ENCODE measurements at regions not wholly inside any gene's neighbourhood (a gene's known extent, or its start where the extent isn't known, plus 50 kb on each side); places are given as distances from the start of the nearest gene placed in this dataset.

DNA sequence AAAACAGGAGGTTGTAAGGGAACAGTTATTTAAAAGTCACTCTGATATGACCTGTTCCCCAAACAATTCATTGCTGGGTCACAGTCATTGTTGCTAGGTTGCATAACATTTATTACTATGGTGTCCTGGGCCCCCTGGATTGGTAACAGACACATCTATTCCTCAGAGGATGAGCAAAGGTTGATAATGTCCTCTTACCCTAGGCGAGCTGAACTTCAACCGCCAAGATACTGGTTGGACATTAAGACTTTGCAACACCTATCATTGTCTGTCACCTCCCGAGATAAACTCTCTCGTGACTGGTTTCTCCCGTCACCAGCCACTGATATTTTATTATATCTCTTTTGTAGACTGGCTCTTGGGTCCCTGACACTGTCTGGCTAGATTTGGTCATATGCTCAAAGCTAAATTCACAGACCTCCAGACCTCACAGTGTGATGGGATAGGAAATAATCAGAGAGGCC is 361.3 kb downstream of the ZNF521 start:
- peaks cover 0 to 3% (median 0%) of the 10 kb centered on the region in 7 donors for H3K9me3 Mint-ChIP-seq
- ATAC-seq (ENCODE audit: low read depth in 2 of 2) (no peak), DNase-seq (no peak)
- H3K36me3 Mint-ChIP-seq = no peaks in the 10 kb centered on the region
- peaks cover 5 to 26% (median 9%) of the 10 kb centered on the region in 3 donors for H3K27me3 Mint-ChIP-seq
- peak overlapping the region in 2 of 6 donors; percentile 32 to 66 for H3K27ac Mint-ChIP-seq
- H3K4me1 Mint-ChIP-seq = peaks cover 4 to 21% (median 11%) of the 10 kb centered on the region in 3 donors
- peak overlapping the region in 1 of 8 donors; percentile 25 for H3K4me3 Mint-ChIP-seq

DNA sequence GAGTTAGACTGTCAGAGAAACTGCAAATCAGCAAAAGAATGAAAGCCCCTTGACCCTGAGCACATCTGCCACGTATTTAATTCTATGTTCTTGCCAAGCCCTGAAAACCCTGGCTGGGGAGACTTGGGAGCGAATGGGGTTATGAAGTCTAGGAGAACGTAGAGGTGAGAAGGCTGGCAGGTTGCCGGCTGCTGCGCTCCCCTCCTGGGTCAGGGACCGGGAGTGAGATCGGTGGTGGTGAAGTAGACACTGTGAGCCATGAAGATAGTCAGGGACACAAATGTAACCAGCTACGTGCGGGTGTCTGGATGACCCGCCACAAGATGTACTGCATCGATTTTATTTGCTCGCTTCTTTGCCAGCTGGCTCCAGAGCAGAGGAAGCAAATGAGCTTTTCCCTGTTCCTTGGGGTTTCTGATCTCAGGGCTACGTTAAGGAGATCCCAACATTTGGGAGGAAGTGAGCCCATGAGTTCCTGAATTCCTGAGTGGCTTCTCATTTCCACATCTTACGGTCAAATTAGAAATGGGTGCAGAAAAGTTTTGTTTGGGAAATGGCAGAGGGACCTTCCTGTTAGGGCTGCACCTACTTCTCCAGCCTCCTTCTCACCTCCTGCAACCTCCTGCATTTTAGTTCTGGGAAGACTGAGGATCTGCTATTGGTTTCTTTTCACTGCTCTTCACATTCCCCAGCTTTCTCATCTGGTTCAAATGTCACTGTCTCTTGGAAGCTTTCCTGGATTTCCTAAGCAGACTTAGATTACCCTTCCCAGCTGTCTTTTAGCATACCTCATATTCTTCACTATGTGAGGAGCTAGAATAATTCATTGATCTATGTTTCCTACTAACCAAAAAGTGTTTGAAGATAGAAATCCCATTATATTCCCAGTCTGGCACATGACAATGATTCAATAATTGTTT is 360.6 kb downstream of the ZNF521 start:
- H3K27me3 Mint-ChIP-seq = peaks cover 4 to 20% (median 5%) of the 10 kb centered on the region in 3 donors

DNA sequence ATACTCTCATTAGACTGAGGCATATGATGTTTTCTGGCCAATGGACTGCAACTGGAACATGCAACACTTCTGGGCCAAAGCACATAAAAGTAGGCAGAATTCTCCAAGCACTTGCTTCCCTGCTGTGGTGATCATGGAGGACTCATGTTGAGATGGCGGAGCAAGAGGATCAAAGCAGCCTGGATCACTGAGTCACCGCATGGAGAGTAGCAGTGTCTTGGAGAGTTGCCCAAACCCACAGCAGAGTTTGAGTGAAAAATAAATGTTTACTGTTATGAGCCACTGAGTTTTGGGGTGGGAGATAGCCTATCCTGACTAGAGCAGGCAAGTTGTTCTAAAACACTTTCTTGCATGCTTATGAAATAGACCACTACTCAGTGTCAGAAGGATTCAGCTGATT is 359.5 kb downstream of the ZNF521 start:
- H3K36me3 Mint-ChIP-seq = no peaks in the 10 kb centered on the region
- H3K4me1 Mint-ChIP-seq = peaks cover 4 to 21% (median 11%) of the 10 kb centered on the region in 3 donors
- H3K27me3 Mint-ChIP-seq = peaks cover 4 to 30% (median 5%) of the 10 kb centered on the region in 3 donors
- no peak for DNase-seq
- H3K27ac Mint-ChIP-seq = peak overlapping the region in 1 of 6 donors; percentile 51
- no peak overlapping the region for H3K4me3 Mint-ChIP-seq
- ATAC-seq (ENCODE audit: low read depth in 2 of 2) = no peak
- peaks cover 0 to 4% (median 0%) of the 10 kb centered on the region in 7 donors for H3K9me3 Mint-ChIP-seq

More for the DNA sequence above, 360.6 kb downstream of the ZNF521 start:
- peaks cover 0 to 3% (median 0%) of the 10 kb centered on the region in 7 donors for H3K9me3 Mint-ChIP-seq
- DNase-seq (no peak), ATAC-seq (ENCODE audit: low read depth in 2 of 2) (no peak)
- peaks cover 4 to 21% (median 11%) of the 10 kb centered on the region in 3 donors for H3K4me1 Mint-ChIP-seq
- no peaks in the 10 kb centered on the region for H3K36me3 Mint-ChIP-seq
- peak overlapping the region in 4 of 6 donors; percentile 21 to 66 (median 36) for H3K27ac Mint-ChIP-seq
- no peak overlapping the region for H3K4me3 Mint-ChIP-seq

DNA sequence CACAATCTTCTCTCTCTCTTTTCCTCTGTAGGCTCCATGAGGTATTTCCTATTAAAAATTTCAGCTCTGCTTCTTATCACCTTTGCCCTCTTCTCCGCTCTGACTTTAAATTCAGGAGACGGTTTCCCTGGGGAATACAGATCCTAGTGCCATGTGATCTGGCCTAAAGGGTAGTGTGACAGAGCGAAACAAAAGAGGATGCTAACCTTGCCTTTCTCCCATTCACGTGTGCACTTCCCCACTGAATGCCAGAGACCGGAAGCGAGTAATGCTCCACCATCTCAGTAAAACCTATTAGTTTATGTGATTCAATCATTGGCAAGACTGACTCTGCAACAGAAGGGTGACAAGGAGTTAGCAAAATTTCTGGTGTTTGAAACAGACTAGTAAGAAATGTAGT is 358.3 kb downstream of the ZNF521 start:
- DNase-seq = no peak
- no peak overlapping the region for H3K4me3 Mint-ChIP-seq
- no peaks in the 10 kb centered on the region for H3K36me3 Mint-ChIP-seq
- H3K27me3 Mint-ChIP-seq = peaks cover 4 to 28% (median 5%) of the 10 kb centered on the region in 3 donors
- peaks cover 4 to 18% (median 11%) of the 10 kb centered on the region in 3 donors for H3K4me1 Mint-ChIP-seq
- no peak overlapping the region for H3K27ac Mint-ChIP-seq
- H3K9me3 Mint-ChIP-seq = peaks cover 0 to 4% (median under 1%) of the 10 kb centered on the region in 7 donors
- no peak for ATAC-seq (ENCODE audit: low read depth in 2 of 2)

DNA sequence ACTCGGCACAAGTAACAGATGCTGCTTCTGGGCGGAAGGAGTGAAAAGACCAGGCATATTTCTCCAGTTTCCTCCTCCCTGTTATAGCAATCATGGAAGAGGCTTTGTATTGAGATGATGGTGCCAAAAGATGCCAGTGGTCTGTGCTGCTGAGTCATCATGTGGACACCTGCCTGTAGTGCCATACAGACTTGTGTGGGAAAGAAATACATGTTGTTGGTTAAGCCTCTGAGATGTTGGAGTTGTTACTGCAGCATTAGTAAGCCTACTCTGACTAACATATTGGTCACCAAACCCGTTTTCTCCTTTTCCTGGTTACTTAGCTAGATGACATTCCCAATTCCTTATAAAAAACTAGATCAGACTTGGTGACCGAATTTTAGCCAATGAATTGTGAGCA is 356.9 kb downstream of the ZNF521 start:
- peaks cover 1 to 7% (median 1%) of the 10 kb centered on the region in 3 donors for H3K4me1 Mint-ChIP-seq
- DNase-seq = no peak
- H3K36me3 Mint-ChIP-seq = peaks cover 6 to 11% of the 10 kb centered on the region in 2 donors
- H3K27me3 Mint-ChIP-seq = peaks cover 4 to 28% (median 5%) of the 10 kb centered on the region in 3 donors
- H3K27ac Mint-ChIP-seq = no peak overlapping the region
- no peak overlapping the region for H3K4me3 Mint-ChIP-seq
- peaks cover 4 to 16% (median 15%) of the 10 kb centered on the region in 7 donors for H3K9me3 Mint-ChIP-seq
- ATAC-seq (ENCODE audit: low read depth in 2 of 2) = no peak

DNA sequence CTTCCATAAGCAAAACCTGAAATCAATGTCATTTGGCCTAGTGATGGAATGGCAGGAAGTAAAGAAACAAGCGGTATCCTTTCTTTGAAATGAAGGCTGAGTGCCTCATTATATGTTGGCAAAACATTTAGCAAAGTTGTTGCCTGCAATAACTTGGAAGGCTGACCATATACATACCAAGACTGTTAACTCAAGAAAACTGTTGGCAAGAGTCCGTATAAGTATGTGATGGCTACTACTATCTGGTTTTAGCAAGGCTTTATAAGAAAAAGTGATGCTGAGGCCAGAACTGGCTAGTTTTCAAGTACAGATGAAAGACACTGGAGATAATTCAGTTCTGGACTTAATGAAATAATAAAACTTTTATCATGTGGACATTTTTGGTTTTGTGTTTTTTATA is 356.2 kb downstream of the ZNF521 start:
- Mint-ChIP-seq H3K27ac (no peak overlapping the region), H3K4me1 (peaks cover 0 to under 1% (median 0%) of the 10 kb centered on the region in 3 donors), H3K36me3 (peaks cover 8 to 11% of the 10 kb centered on the region in 2 donors), H3K4me3 (no peak overlapping the region), H3K9me3 (peaks cover 6 to 19% (median 18%) of the 10 kb centered on the region in 7 donors), H3K27me3 (peaks cover 4 to 28% (median 5%) of the 10 kb centered on the region in 3 donors)
- ATAC-seq (ENCODE audit: low read depth in 2 of 2) = no peak
- DNase-seq = no peak

DNA sequence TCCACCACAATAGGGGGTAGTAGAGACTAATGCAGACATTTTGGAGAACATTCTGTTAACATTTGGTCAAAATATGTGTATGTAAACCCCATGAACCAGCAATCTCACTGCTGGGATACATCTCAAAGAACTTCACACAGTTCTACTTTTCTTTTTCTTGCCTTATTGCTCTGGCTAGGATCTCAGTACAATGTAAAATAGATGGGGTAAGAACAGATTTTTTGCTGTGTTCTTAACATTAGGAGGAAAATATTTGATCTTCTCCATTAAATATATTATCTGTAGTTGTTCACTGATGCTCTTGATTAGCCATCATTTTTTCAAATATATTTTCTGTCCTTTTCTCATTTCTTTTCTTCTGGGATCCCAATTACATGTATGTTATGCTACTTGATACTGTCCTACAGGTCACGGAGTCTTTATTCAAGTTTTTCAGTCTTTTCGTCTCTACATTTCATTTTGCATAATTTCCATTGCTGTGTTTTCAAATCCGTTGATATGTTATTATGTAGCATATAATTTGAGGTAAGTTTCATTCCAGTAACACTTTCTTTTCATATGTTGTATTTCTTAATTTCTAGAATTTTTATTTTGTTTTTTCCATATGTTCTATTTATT is 352.2 kb downstream of the ZNF521 start:
- peaks cover 8 to 11% of the 10 kb centered on the region in 2 donors for H3K36me3 Mint-ChIP-seq
- peaks cover 6 to 20% (median 18%) of the 10 kb centered on the region in 7 donors for H3K9me3 Mint-ChIP-seq
- peaks cover 0 to 15% (median 6%) of the 10 kb centered on the region in 3 donors for H3K4me1 Mint-ChIP-seq
- H3K27me3 Mint-ChIP-seq = peaks cover 5 to 14% (median 8%) of the 10 kb centered on the region in 3 donors
- ATAC-seq (ENCODE audit: low read depth in 2 of 2) (no peak), DNase-seq (no peak)
- no peak overlapping the region for H3K4me3 Mint-ChIP-seq
- no peak overlapping the region for H3K27ac Mint-ChIP-seq

DNA sequence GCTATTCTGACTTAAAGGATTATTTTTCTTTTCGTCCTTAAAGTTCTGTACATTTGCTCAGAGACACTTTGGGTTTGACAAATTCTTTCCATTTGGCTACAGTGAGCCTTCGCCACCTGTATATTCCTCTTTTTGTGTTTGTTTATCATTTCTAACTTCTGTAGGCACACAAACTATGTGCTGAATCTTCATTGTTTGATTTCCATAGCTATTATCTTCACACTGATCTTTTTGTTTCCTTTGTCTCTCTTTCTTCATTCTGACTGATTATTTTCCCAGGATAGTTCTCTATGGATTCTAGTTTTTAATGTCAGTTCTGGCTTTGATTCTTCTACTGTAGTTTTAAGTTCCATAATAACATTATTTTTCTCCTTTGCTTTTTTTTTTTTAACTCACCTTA is 350.2 kb downstream of the ZNF521 start:
- Mint-ChIP-seq H3K4me3 (no peak overlapping the region), H3K9me3 (peaks cover 6 to 20% (median 18%) of the 10 kb centered on the region in 7 donors), H3K36me3 (peaks cover 8 to 11% of the 10 kb centered on the region in 2 donors), H3K27me3 (peaks cover 5 to 10% (median 8%) of the 10 kb centered on the region in 3 donors), H3K27ac (no peak overlapping the region), H3K4me1 (peaks cover 0 to 15% (median 6%) of the 10 kb centered on the region in 3 donors)
- ATAC-seq (ENCODE audit: low read depth in 2 of 2) = no peak
- DNase-seq = no peak

DNA sequence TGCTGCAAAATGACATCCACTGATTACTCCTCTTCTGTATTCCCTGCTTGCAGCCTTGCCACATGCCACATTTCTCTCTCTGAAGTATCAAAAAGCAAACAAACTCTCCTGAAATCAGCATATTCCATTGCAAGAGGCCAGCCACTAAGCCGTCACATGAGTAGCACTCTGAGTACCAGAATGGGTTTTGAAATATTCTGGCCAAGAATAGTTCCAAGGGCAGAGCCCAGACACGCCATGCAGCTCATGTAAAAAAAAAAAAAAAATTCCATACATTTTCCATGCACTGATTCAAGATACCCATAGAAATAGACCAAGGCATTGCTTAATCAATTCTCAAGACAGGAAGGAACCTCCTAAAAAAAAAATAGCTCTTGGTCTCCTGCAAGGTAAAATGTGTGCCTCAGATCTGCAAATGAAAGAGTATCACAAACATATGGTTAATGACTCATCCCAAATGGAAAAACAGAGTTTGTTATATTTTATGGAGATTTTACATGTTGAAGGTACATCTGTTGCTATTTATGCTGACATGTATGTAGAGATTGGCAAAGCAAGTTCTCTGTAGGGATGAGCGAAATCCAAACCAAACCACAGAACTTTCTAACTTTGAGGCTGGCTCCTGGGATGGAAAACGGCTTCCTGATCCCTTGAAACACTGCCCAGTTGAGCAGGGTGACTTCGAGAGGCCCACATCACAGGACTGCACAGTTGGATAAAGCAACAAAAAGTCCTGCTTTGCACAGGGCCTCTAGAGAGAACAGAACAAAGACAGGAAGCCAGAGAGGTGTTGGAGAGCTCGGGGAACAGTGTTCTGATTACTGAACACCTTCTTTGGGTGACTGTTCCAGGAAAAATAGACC is 346.2 kb downstream of the ZNF521 start:
- Mint-ChIP-seq H3K36me3 (peaks cover 5 to 9% of the 10 kb centered on the region in 2 donors), H3K4me1 (peaks cover 0 to 15% (median 6%) of the 10 kb centered on the region in 3 donors), H3K27me3 (peaks cover 0 to 14% (median 5%) of the 10 kb centered on the region in 3 donors), H3K27ac (no peak overlapping the region), H3K9me3 (peaks cover 0 to 16% (median 4%) of the 10 kb centered on the region in 7 donors), H3K4me3 (no peak overlapping the region)
- ATAC-seq (ENCODE audit: low read depth in 2 of 2) = no peak
- DNase-seq = no peak

DNA sequence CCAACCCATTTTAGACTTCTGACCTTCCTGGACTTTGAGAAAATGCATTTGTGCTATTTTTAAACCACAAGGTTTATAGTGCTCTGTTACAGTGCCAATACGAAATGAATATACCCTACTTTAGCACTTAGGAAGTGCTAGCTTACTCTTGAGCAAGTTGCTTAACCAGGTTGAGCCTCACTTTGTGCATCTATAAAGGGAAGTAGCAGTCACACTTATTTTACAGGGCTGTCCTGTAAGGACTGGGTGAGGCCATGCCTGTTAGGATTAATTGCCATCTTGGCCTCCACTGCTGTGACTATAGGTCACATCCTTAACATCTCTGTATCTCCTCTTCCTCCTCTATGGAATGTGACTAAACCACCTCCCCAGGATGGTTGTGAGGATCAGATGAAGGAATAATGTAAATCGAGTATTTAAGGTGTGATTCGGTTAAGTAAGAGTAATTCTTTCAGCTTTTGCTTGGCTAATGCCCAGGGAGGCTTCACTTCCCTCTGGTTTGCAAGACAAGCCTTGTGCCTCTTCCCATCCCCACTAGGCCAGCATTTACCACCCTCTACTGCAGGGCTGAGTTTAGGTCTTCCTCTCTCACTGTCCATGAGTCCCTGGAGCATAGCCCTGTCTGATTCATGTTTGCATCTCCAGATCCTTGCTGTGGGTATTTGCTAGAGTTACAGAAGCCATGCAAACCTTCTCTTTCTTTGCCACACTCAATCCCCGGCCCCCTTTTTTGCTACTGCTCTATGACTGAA is 341.2 kb downstream of the ZNF521 start:
- no peak for ATAC-seq (ENCODE audit: low read depth in 2 of 2)
- Mint-ChIP-seq H3K36me3 (peaks cover 5 to 16% of the 10 kb centered on the region in 2 donors), H3K27me3 (peaks cover 4 to 14% (median 11%) of the 10 kb centered on the region in 3 donors), H3K9me3 (peaks cover 0 to 16% (median 4%) of the 10 kb centered on the region in 7 donors), H3K27ac (no peak overlapping the region), H3K4me1 (no peaks in the 10 kb centered on the region), H3K4me3 (no peak overlapping the region)
- DNase-seq = no peak
